ENCODE measurements at regions not wholly inside any gene's neighbourhood (a gene's known extent, or its start where the extent isn't known, plus 50 kb on each side); places are given as distances from the start of the nearest gene placed in this dataset.

DNA sequence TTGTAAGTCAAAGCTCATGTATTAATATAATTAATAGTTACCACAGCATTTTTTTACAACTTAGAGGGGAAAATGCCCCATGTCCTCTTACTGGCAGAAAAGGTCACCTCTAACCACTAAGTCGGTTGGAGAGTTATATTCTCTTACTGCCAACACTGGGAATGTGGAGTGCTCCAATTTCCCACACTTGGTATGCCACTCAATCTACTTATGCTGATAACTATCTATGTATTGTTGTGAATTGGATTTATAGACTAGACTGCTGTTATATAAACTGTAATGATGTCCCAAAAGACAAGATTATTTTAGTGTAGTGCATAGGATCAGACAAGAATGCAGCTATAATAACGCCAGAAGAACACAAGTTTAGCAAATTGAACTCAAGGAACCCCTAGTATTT, 2385.2 kb upstream of the C9orf72 start:
- H3K27ac ChIP-seq, result no peak overlapping the region
- H3K4me3 ChIP-seq, result no peak overlapping the region
- no peaks in the 10 kb centered on the region for H3K4me1 ChIP-seq (replicated peaks)
- no peaks in the 10 kb centered on the region for H3K27me3 ChIP-seq (replicated peaks; ENCODE audit: insufficient read depth)
- TF ChIP-seq, protein P1, sequence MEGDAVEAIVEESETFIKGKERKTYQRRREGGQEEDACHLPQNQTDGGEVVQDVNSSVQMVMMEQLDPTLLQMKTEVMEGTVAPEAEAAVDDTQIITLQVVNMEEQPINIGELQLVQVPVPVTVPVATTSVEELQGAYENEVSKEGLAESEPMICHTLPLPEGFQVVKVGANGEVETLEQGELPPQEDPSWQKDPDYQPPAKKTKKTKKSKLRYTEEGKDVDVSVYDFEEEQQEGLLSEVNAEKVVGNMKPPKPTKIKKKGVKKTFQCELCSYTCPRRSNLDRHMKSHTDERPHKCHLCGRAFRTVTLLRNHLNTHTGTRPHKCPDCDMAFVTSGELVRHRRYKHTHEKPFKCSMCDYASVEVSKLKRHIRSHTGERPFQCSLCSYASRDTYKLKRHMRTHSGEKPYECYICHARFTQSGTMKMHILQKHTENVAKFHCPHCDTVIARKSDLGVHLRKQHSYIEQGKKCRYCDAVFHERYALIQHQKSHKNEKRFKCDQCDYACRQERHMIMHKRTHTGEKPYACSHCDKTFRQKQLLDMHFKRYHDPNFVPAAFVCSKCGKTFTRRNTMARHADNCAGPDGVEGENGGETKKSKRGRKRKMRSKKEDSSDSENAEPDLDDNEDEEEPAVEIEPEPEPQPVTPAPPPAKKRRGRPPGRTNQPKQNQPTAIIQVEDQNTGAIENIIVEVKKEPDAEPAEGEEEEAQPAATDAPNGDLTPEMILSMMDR (IDR thresholded peaks at IDR 0.05), result no peak
- no peak for TF ChIP-seq POLR2AphosphoS5 (IDR thresholded peaks at IDR 0.05)
- no peak for TF ChIP-seq POLR2A (IDR thresholded peaks at IDR 0.05)
- DNase-seq (ENCODE audit: low spot score), result no peak
- WGBS, result 33% methylated on average over 2 of the region's 2 CpGs
- H3K36me3 ChIP-seq, result no peaks in the 10 kb centered on the region
- intact Hi-C loops (cut with DNase I), result no loop called here
- H3K9me3 ChIP-seq, result no peaks in the 10 kb centered on the region

DNA sequence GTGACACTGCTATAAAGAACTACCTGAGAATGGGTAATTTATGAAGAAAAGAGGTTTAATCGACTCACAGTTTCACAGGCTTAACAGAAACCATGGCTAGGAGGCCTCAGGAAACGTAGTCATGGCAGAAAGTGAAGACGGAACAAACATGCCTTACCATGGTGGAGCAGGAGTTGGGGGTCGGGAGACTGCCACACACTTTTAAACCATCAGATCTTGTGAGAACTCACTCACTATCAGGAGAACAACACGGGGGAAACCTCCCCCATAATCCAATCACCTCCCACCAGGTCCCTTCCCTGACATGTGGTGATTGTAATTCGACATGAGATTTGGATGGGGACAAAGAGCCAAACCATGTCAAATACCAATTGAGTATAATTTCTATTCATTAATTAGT, 2392.6 kb upstream of the C9orf72 start:
- no peak for TF ChIP-seq POLR2AphosphoS5 (IDR thresholded peaks at IDR 0.05)
- TF ChIP-seq, protein P1 (IDR thresholded peaks at IDR 0.05), result no peak
- no peak for TF ChIP-seq POLR2A (IDR thresholded peaks at IDR 0.05)
- intact Hi-C loops (cut with DNase I), result no loop called here
- Histone ChIP-seq H3K9me3 (no peaks in the 10 kb centered on the region), H3K4me1 (replicated peaks) (no peaks in the 10 kb centered on the region), H3K27ac (no peak overlapping the region), H3K36me3 (no peaks in the 10 kb centered on the region), H3K4me3 (no peak overlapping the region), H3K27me3 (replicated peaks; ENCODE audit: insufficient read depth) (no peaks in the 10 kb centered on the region)
- DNase-seq (ENCODE audit: low spot score), result no peak
- WGBS, result 68% methylated on average over 6 of the region's 6 CpGs

DNA sequence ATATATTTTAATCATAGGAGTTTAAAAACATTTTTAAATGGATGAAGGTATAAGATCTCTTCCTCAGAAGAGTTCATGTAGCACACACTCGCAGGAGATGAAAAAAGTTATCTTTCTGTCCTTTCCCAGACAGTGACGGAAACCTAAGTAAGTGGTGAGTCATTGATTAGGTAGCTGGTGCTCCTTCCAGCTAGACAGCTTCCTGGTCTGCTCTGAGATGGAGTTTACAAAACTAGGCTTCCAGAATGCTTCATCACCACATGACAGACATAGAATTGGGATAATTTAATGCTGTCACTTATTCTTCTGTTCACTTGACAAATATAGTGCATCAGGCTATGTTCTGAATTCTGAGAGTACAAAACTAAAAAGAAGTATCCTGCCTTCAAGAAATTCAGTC, 2393.0 kb upstream of the C9orf72 start:
- Histone ChIP-seq H3K4me1 (replicated peaks) (no peaks in the 10 kb centered on the region), H3K36me3 (no peaks in the 10 kb centered on the region), H3K4me3 (no peak overlapping the region), H3K9me3 (no peaks in the 10 kb centered on the region), H3K27ac (no peak overlapping the region), H3K27me3 (replicated peaks; ENCODE audit: insufficient read depth) (no peaks in the 10 kb centered on the region)
- WGBS, result 44% methylated on average over 2 of the region's 2 CpGs
- TF ChIP-seq POLR2A (IDR thresholded peaks at IDR 0.05) (no peak), POLR2AphosphoS5 (IDR thresholded peaks at IDR 0.05) (no peak)
- TF ChIP-seq, protein P1 (IDR thresholded peaks at IDR 0.05), result no peak
- intact Hi-C loops (cut with DNase I), result no loop called here
- DNase-seq (ENCODE audit: low spot score), result no peak

DNA sequence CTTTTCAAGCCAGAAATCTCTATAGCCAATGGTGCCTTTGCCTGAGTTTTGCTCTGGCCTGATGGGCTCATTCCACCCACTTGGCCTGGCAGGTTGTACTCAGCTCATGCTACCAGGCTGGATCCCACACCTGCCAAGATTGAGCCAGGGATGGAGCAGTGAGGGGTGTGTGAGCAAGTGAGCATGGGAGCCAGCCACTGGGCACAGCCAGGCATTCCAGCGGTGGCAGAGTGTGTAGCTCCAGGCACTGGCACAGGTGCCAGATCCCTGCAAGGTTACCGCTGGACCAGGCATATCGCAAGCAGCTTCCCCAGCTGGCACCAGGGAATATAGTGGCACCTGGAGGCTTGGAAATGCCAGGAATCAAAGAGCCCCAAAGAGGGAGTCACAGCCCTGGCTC, 2395.6 kb upstream of the C9orf72 start:
- no peak overlapping the region for H3K4me3 ChIP-seq
- no peaks in the 10 kb centered on the region for H3K36me3 ChIP-seq
- intact Hi-C loops (cut with DNase I), result no loop called here
- H3K27me3 ChIP-seq (replicated peaks; ENCODE audit: insufficient read depth), result no peaks in the 10 kb centered on the region
- H3K4me1 ChIP-seq (replicated peaks), result no peaks in the 10 kb centered on the region
- H3K27ac ChIP-seq, result no peak overlapping the region
- H3K9me3 ChIP-seq, result no peaks in the 10 kb centered on the region
- 100% methylated on average over 2 of the region's 3 CpGs for WGBS
- no peak for DNase-seq (ENCODE audit: low spot score)
- TF ChIP-seq POLR2A (IDR thresholded peaks at IDR 0.05) (no peak), POLR2AphosphoS5 (IDR thresholded peaks at IDR 0.05) (no peak)
- TF ChIP-seq, protein P1 (IDR thresholded peaks at IDR 0.05), result no peak

DNA sequence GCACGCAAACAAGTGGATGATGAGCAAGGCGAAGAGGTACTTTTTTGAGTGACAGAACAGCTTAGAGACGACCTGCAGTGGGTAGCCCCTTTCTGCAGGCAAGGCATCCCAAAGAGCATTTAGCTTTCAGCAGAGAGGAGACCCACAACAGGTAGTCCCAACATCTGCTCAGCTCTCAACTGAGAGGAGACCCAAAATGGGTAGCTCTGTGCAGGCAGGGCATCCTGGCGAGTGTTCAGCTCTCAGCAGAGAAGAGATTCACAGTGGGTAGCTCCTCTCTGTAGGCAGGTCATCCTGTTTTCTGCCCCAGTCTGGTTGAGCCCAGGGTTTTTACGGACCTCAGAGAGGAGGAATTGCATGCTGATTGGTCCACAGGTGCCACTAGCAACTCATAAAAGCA, 2396.1 kb upstream of the C9orf72 start:
- DNase-seq (ENCODE audit: low spot score), result no peak
- Histone ChIP-seq H3K36me3 (no peaks in the 10 kb centered on the region), H3K27ac (no peak overlapping the region), H3K4me3 (no peak overlapping the region), H3K9me3 (no peaks in the 10 kb centered on the region), H3K27me3 (replicated peaks; ENCODE audit: insufficient read depth) (no peaks in the 10 kb centered on the region), H3K4me1 (replicated peaks) (no peaks in the 10 kb centered on the region)
- intact Hi-C loops (cut with DNase I), result no loop called here
- WGBS, result 89% methylated on average over 5 of the region's 5 CpGs
- TF ChIP-seq, protein P1 (IDR thresholded peaks at IDR 0.05), result no peak
- TF ChIP-seq POLR2A (IDR thresholded peaks at IDR 0.05), result no peak
- TF ChIP-seq POLR2AphosphoS5 (IDR thresholded peaks at IDR 0.05), result no peak

Data from prostate gland (tissue), 2 donors.